NCI-H1694 treated with DMSO at 0.1 percent for 48 hours (cell line): ENCODE measurements at regions not wholly inside any gene's neighbourhood (a gene's known extent, or its start where the extent isn't known, plus 50 kb on each side); places are given as distances from the start of the nearest gene placed in this dataset.

Source experiments
- DNase-seq: peaks from one replicate; lab custom pipeline; 2025; lab: John Stamatoyannopoulos, UW

- no peak for DNase-seq
Measured at GRCh38 chr5:175388531-175388930, 55.5 kb downstream of the DRD1 start.

- no peak for DNase-seq
Measured at GRCh38 chr5:175387144-175387543, 56.8 kb downstream of the DRD1 start.

- DNase-seq = no peak
Measured at GRCh38 chr5:175386526-175386925, 57.5 kb downstream of the DRD1 start.

GRCh38 chr5:175385691-175386362 is 58.2 kb downstream of the DRD1 start:
- DNase-seq = no peak

- no peak for DNase-seq
Measured at GRCh38 chr5:175384724-175385552, 59.0 kb downstream of the DRD1 start.

GRCh38 chr5:175383350-175383749 is 60.6 kb downstream of the DRD1 start:
- no peak for DNase-seq

- DNase-seq = no peak
Measured at GRCh38 chr5:175382171-175382570, 61.8 kb downstream of the DRD1 start.

- no peak for DNase-seq
Measured at GRCh38 chr5:175381130-175381529, 62.9 kb downstream of the DRD1 start.

- DNase-seq = no peak
Measured at GRCh38 chr5:175380701-175381100, 63.3 kb downstream of the DRD1 start.

- DNase-seq = no peak
Measured at GRCh38 chr5:175379867-175380266, 64.1 kb downstream of the DRD1 start.

GRCh38 chr5:175378444-175379028 is 65.4 kb downstream of the DRD1 start:
- DNase-seq = no peak

GRCh38 chr5:175377816-175378215 is 66.2 kb downstream of the DRD1 start:
- no peak for DNase-seq

- DNase-seq = no peak
Measured at GRCh38 chr5:175374166-175374875, 69.7 kb downstream of the DRD1 start.

- no peak for DNase-seq
Measured at GRCh38 chr5:175365866-175366265, 78.1 kb downstream of the DRD1 start.

- no peak for DNase-seq
Measured at GRCh38 chr5:175363300-175363699, 80.7 kb downstream of the DRD1 start.

- no peak for DNase-seq
Measured at GRCh38 chr5:175357995-175358394, 86.0 kb downstream of the DRD1 start.

- no peak for DNase-seq
Measured at GRCh38 chr5:175356428-175356827, 87.6 kb downstream of the DRD1 start.

- DNase-seq = no peak
Measured at GRCh38 chr5:175354964-175355363, 89.0 kb downstream of the DRD1 start.

GRCh38 chr5:175353926-175354325 is 90.1 kb downstream of the DRD1 start:
- DNase-seq = no peak

GRCh38 chr5:175351897-175352590 is 91.9 kb downstream of the DRD1 start:
- no peak for DNase-seq

- no peak for DNase-seq
Measured at GRCh38 chr5:175351126-175351525, 92.9 kb downstream of the DRD1 start.

GRCh38 chr5:175347931-175348330 is 96.1 kb downstream of the DRD1 start:
- no peak for DNase-seq
